ENCODE measurements at regions not wholly inside any gene's neighbourhood (a gene's known extent, or its start where the extent isn't known, plus 50 kb on each side); places are given as distances from the start of the nearest gene placed in this dataset.

GRCh38 chr2:144252694-144253093, 267.2 kb downstream of the ZEB2 start:
- DNase-seq (ENCODE audit: low spot score) = no peak
- in situ Hi-C loops (cut with HindIII; ENCODE audit: low sequenced_read_pairs) = no loop called here

- DNase-seq (ENCODE audit: low spot score) = no peak
These were observed 270.8 kb downstream of the ZEB2 start for GRCh38 chr2:144249035-144249637.

GRCh38 chr2:144248350-144249034, 271.4 kb downstream of the ZEB2 start:
- no peak for DNase-seq (ENCODE audit: low spot score)
- in situ Hi-C loops (cut with HindIII; ENCODE audit: low sequenced_read_pairs) = no loop called here

More at GRCh38 chr2:144249035-144249637, 270.8 kb downstream of the ZEB2 start:
- in situ Hi-C loops (cut with HindIII; ENCODE audit: low sequenced_read_pairs) = no loop called here

GRCh38 chr2:144244938-144245337, 275.0 kb downstream of the ZEB2 start:
- in situ Hi-C loops (cut with HindIII; ENCODE audit: low sequenced_read_pairs) = no loop called here
- DNase-seq (ENCODE audit: low spot score) = no peak

GRCh38 chr2:144242311-144242710, 277.6 kb downstream of the ZEB2 start:
- DNase-seq (ENCODE audit: low spot score) = no peak

GRCh38 chr2:144241801-144242200, 278.1 kb downstream of the ZEB2 start:
- in situ Hi-C loops (cut with HindIII; ENCODE audit: low sequenced_read_pairs) = no loop called here
- DNase-seq (ENCODE audit: low spot score) = no peak

More at GRCh38 chr2:144242311-144242710, 277.6 kb downstream of the ZEB2 start:
- in situ Hi-C loops (cut with HindIII; ENCODE audit: low sequenced_read_pairs) = no loop called here

GRCh38 chr2:144240656-144241339, 279.1 kb downstream of the ZEB2 start:
- in situ Hi-C loops (cut with HindIII; ENCODE audit: low sequenced_read_pairs) = no loop called here
- DNase-seq (ENCODE audit: low spot score) = no peak

GRCh38 chr2:144239726-144240125, 280.2 kb downstream of the ZEB2 start:
- in situ Hi-C loops (cut with HindIII; ENCODE audit: low sequenced_read_pairs) = no loop called here
- no peak for DNase-seq (ENCODE audit: low spot score)

- in situ Hi-C loops (cut with HindIII; ENCODE audit: low sequenced_read_pairs) = no loop called here
- DNase-seq (ENCODE audit: low spot score) = no peak
These were observed 280.6 kb downstream of the ZEB2 start for GRCh38 chr2:144239306-144239705.

GRCh38 chr2:144237830-144238627, 281.9 kb downstream of the ZEB2 start:
- DNase-seq (ENCODE audit: low spot score) = no peak
- in situ Hi-C loops (cut with HindIII; ENCODE audit: low sequenced_read_pairs) = no loop called here

- in situ Hi-C loops (cut with HindIII; ENCODE audit: low sequenced_read_pairs) = no loop called here
- no peak for DNase-seq (ENCODE audit: low spot score)
These were observed 282.8 kb downstream of the ZEB2 start for GRCh38 chr2:144237108-144237507.

- no peak for DNase-seq (ENCODE audit: low spot score)
- in situ Hi-C loops (cut with HindIII; ENCODE audit: low sequenced_read_pairs) = no loop called here
These were observed 284.9 kb downstream of the ZEB2 start for GRCh38 chr2:144235050-144235449.

- in situ Hi-C loops (cut with HindIII; ENCODE audit: low sequenced_read_pairs) = no loop called here
- DNase-seq (ENCODE audit: low spot score) = no peak
These were observed 285.4 kb downstream of the ZEB2 start for GRCh38 chr2:144234542-144234871.

GRCh38 chr2:144233733-144234541, 286.0 kb downstream of the ZEB2 start:
- in situ Hi-C loops (cut with HindIII; ENCODE audit: low sequenced_read_pairs) = no loop called here
- no peak for DNase-seq (ENCODE audit: low spot score)

- DNase-seq (ENCODE audit: low spot score) = no peak
- in situ Hi-C loops (cut with HindIII; ENCODE audit: low sequenced_read_pairs) = no loop called here
These were observed 286.6 kb downstream of the ZEB2 start for GRCh38 chr2:144233317-144233716.

- in situ Hi-C loops (cut with HindIII; ENCODE audit: low sequenced_read_pairs) = no loop called here
- peak; percentile 19 for DNase-seq (ENCODE audit: low spot score)
These were observed 289.4 kb downstream of the ZEB2 start for GRCh38 chr2:144230448-144231085.

- in situ Hi-C loops (cut with HindIII; ENCODE audit: low sequenced_read_pairs) = no loop called here
- DNase-seq (ENCODE audit: low spot score) = peak; percentile 52
These were observed 289.9 kb downstream of the ZEB2 start for GRCh38 chr2:144230033-144230432.

GRCh38 chr2:144229296-144229695, 290.6 kb downstream of the ZEB2 start:
- DNase-seq (ENCODE audit: low spot score) = peak; percentile 16
- in situ Hi-C loops (cut with HindIII; ENCODE audit: low sequenced_read_pairs) = no loop called here

All from G401 (cell line).